ENCODE measurements at regions not wholly inside any gene's neighbourhood (a gene's known extent, or its start where the extent isn't known, plus 50 kb on each side); places are given as distances from the start of the nearest gene placed in this dataset.

- no peak for ATAC-seq (ENCODE audit: poor library complexity)
Observed at GRCh38 chr7:101719123-101719470, 90.0 kb upstream of the MYL10 start.

GRCh38 chr7:101720324-101720723 lies 91.2 kb upstream of the MYL10 start:
- Mint-ChIP-seq H3K27ac (no peak overlapping the region), H3K9me3 (no peaks in the 10 kb centered on the region), H3K36me3 (ENCODE audit: low read depth) (no peaks in the 10 kb centered on the region), H3K4me3 (no peak overlapping the region), H3K27me3 (no peaks in the 10 kb centered on the region), H3K4me1 (ENCODE audit: low read depth) (no peaks in the 10 kb centered on the region)
- POLR2A ChIA-PET: no interaction called here
- H3K9me3 ChIP-seq (ENCODE audit: control insufficient read depth in 1 of 2, insufficient read depth in 1 of 2, low read length in 2 of 2): peaks cover 0 to 7% of the 10 kb centered on the region in 2 experiments
- no peak overlapping the region for H3K27ac ChIP-seq (ENCODE audit: low read depth in 1 of 2, low read length in 2 of 2)
- no peak for TF ChIP-seq CTCF (IDR thresholded peaks at IDR 0.05)
- H3K36me3 ChIP-seq (ENCODE audit: insufficient read depth, low read length): no peaks in the 10 kb centered on the region
- H3K4me1 ChIP-seq (ENCODE audit: insufficient read depth, low read length): no peaks in the 10 kb centered on the region
- H3K4me3 ChIP-seq (ENCODE audit: low read length): no peak overlapping the region
- intact Hi-C loops (cut with DNase I, micrococcal nuclease): no loop called here
- CTCF ChIA-PET: interaction anchor here (0.6 kb wide), 1 partner anchor 70 kb away, joined by 6 read pairs; no protein-coding TSS in a partner anchor
- no peaks in the 10 kb centered on the region for H3K27me3 ChIP-seq (ENCODE audit: control insufficient read depth in 1 of 2, insufficient read depth in 2 of 2, low read length in 2 of 2)
- ATAC-seq (ENCODE audit: poor library complexity): no peak
- no peak for DNase-seq

More at GRCh38 chr7:101719123-101719470, 90.0 kb upstream of the MYL10 start:
- Histone ChIP-seq H3K27ac (ENCODE audit: low read depth in 1 of 2, low read length in 2 of 2) (no peak overlapping the region), H3K27me3 (ENCODE audit: control insufficient read depth in 1 of 2, insufficient read depth in 2 of 2, low read length in 2 of 2) (no peaks in the 10 kb centered on the region), H3K4me1 (ENCODE audit: insufficient read depth, low read length) (no peaks in the 10 kb centered on the region), H3K4me3 (ENCODE audit: low read length) (no peak overlapping the region), H3K36me3 (ENCODE audit: insufficient read depth, low read length) (no peaks in the 10 kb centered on the region), H3K9me3 (ENCODE audit: control insufficient read depth in 1 of 2, insufficient read depth in 1 of 2, low read length in 2 of 2) (peaks cover 0 to 3% of the 10 kb centered on the region in 2 experiments)
- CTCF ChIA-PET: no interaction called here
- POLR2A ChIA-PET: no interaction called here
- DNase-seq: no peak
- Mint-ChIP-seq H3K4me1 (ENCODE audit: low read depth) (no peaks in the 10 kb centered on the region), H3K4me3 (no peak overlapping the region), H3K27ac (no peak overlapping the region), H3K9me3 (no peaks in the 10 kb centered on the region), H3K27me3 (no peaks in the 10 kb centered on the region), H3K36me3 (ENCODE audit: low read depth) (no peaks in the 10 kb centered on the region)
- no peak for TF ChIP-seq CTCF (IDR thresholded peaks at IDR 0.05)
- intact Hi-C loops (cut with DNase I, micrococcal nuclease): no loop called here

GRCh38 chr7:101722247-101722646 lies 93.2 kb upstream of the MYL10 start:
- Histone ChIP-seq H3K9me3 (ENCODE audit: control insufficient read depth in 1 of 2, insufficient read depth in 1 of 2, low read length in 2 of 2) (peaks cover 0 to 7% of the 10 kb centered on the region in 2 experiments), H3K4me3 (ENCODE audit: low read length) (no peak overlapping the region), H3K4me1 (ENCODE audit: insufficient read depth, low read length) (no peaks in the 10 kb centered on the region), H3K27ac (ENCODE audit: low read depth in 1 of 2, low read length in 2 of 2) (no peak overlapping the region), H3K36me3 (ENCODE audit: insufficient read depth, low read length) (no peaks in the 10 kb centered on the region), H3K27me3 (ENCODE audit: control insufficient read depth in 1 of 2, insufficient read depth in 2 of 2, low read length in 2 of 2) (no peaks in the 10 kb centered on the region)
- DNase-seq: no peak
- no peak for ATAC-seq (ENCODE audit: poor library complexity)
- Mint-ChIP-seq H3K4me1 (ENCODE audit: low read depth) (no peaks in the 10 kb centered on the region), H3K4me3 (no peak overlapping the region), H3K36me3 (ENCODE audit: low read depth) (no peaks in the 10 kb centered on the region), H3K27ac (no peak overlapping the region), H3K9me3 (no peaks in the 10 kb centered on the region), H3K27me3 (no peaks in the 10 kb centered on the region)
- no peak for TF ChIP-seq CTCF (IDR thresholded peaks at IDR 0.05)
- intact Hi-C loops (cut with DNase I, micrococcal nuclease): no loop called here
- ChIA-PET POLR2A (no interaction called here), CTCF (no interaction called here)
